GM12892 (cell line): ENCODE measurements at regions not wholly inside any gene's neighbourhood (a gene's known extent, or its start where the extent isn't known, plus 50 kb on each side); places are given as distances from the start of the nearest gene placed in this dataset.

Source experiments
- POLR2A ChIP-seq: IDR thresholded peaks from 2 replicates; pipeline ENCODE4 v1.6.1; 2011; ENCODE audit warnings: low read depth, low read length, control low read depth
- POLR2AphosphoS5 ChIP-seq: IDR thresholded peaks from 2 replicates; pipeline ENCODE4 v1.6.1; 2011; ENCODE audit warnings: low read depth, low read length, control low read depth
- TAF1 ChIP-seq: IDR thresholded peaks from 2 replicates; pipeline ENCODE4 v1.6.1; 2011; ENCODE audit warnings: low read depth, mild to moderate bottlenecking, control low read depth, low read length, borderline replicate concordance

GRCh38 chr6:141401168-141401567 lies 731.6 kb upstream of the GJE1 start:
- TF ChIP-seq POLR2A (no peak), TAF1 (no peak), POLR2AphosphoS5 (no peak)
